ENCODE measurements at regions not wholly inside any gene's neighbourhood (a gene's known extent, or its start where the extent isn't known, plus 50 kb on each side); places are given as distances from the start of the nearest gene placed in this dataset.

GRCh38 chr3:139771331-139771730 is 93.6 kb upstream of the NMNAT3 start:
- no peaks in the 10 kb centered on the region for H3K9me3 Mint-ChIP-seq
- CTCF ChIA-PET, result no interaction called here
- no peaks in the 10 kb centered on the region for H3K4me1 Mint-ChIP-seq (ENCODE audit: low read depth)
- no peaks in the 10 kb centered on the region for H3K36me3 Mint-ChIP-seq (ENCODE audit: low read depth)
- H3K4me3 Mint-ChIP-seq, result no peak overlapping the region
- POLR2A ChIA-PET, result interaction anchor here (0.6 kb wide), 1 partner anchor 164 kb away, joined by 3 read pairs; no protein-coding TSS in a partner anchor
- H3K27me3 Mint-ChIP-seq, result peaks cover 3% of the 10 kb centered on the region
- ATAC-seq, result no peak
- intact Hi-C loops (cut with micrococcal nuclease), result no loop called here
- TF ChIP-seq CTCF (IDR thresholded peaks at IDR 0.05), result no peak
- no peak for DNase-seq
- no peak overlapping the region for H3K27ac Mint-ChIP-seq

GRCh38 chr3:139770577-139770976 is 92.8 kb upstream of the NMNAT3 start:
- intact Hi-C loops (cut with micrococcal nuclease), result no loop called here
- Mint-ChIP-seq H3K4me3 (no peak overlapping the region), H3K27ac (no peak overlapping the region), H3K4me1 (ENCODE audit: low read depth) (no peaks in the 10 kb centered on the region), H3K27me3 (peaks cover 3% of the 10 kb centered on the region), H3K9me3 (no peaks in the 10 kb centered on the region), H3K36me3 (ENCODE audit: low read depth) (no peaks in the 10 kb centered on the region)
- no peak for TF ChIP-seq CTCF (IDR thresholded peaks at IDR 0.05)
- no peak for DNase-seq
- ChIA-PET CTCF (no interaction called here), POLR2A (interaction anchor here (0.6 kb wide), 1 partner anchor 165 kb away, joined by 3 read pairs; no protein-coding TSS in a partner anchor)
- no peak for ATAC-seq

- Mint-ChIP-seq H3K9me3 (no peaks in the 10 kb centered on the region), H3K27ac (no peak overlapping the region), H3K36me3 (ENCODE audit: low read depth) (no peaks in the 10 kb centered on the region), H3K27me3 (peaks cover 3% of the 10 kb centered on the region), H3K4me3 (no peak overlapping the region), H3K4me1 (ENCODE audit: low read depth) (no peaks in the 10 kb centered on the region)
- no peak for DNase-seq
- no peak for ATAC-seq
- intact Hi-C loops (cut with micrococcal nuclease), result no loop called here
- TF ChIP-seq CTCF (IDR thresholded peaks at IDR 0.05), result no peak
- ChIA-PET POLR2A (no interaction called here), CTCF (no interaction called here)
Observed at GRCh38 chr3:139769796-139770195, 92.0 kb upstream of the NMNAT3 start.

- intact Hi-C loops (cut with micrococcal nuclease), result no loop called here
- H3K4me3 Mint-ChIP-seq, result no peak overlapping the region
- TF ChIP-seq CTCF (IDR thresholded peaks at IDR 0.05), result no peak
- H3K27ac Mint-ChIP-seq, result no peak overlapping the region
- CTCF ChIA-PET, result no interaction called here
- no peaks in the 10 kb centered on the region for H3K36me3 Mint-ChIP-seq (ENCODE audit: low read depth)
- no peaks in the 10 kb centered on the region for H3K9me3 Mint-ChIP-seq
- DNase-seq, result no peak
- no peaks in the 10 kb centered on the region for H3K27me3 Mint-ChIP-seq
- no peak for ATAC-seq
- POLR2A ChIA-PET, result no interaction called here
- peaks cover 8% of the 10 kb centered on the region for H3K4me1 Mint-ChIP-seq (ENCODE audit: low read depth)
Observed at GRCh38 chr3:139764936-139765335, 87.2 kb upstream of the NMNAT3 start.

GRCh38 chr3:139764069-139764905 is 86.5 kb upstream of the NMNAT3 start:
- DNase-seq, result peak; percentile 19
- ChIA-PET POLR2A (no interaction called here), CTCF (no interaction called here)
- H3K27me3 Mint-ChIP-seq, result no peaks in the 10 kb centered on the region
- H3K27ac Mint-ChIP-seq, result no peak overlapping the region
- H3K9me3 Mint-ChIP-seq, result no peaks in the 10 kb centered on the region
- no peaks in the 10 kb centered on the region for H3K36me3 Mint-ChIP-seq (ENCODE audit: low read depth)
- ATAC-seq, result peak; percentile 39
- intact Hi-C loops (cut with micrococcal nuclease), result no loop called here
- no peak overlapping the region for H3K4me3 Mint-ChIP-seq
- TF ChIP-seq CTCF (IDR thresholded peaks at IDR 0.05), result no peak
- peaks cover 8% of the 10 kb centered on the region for H3K4me1 Mint-ChIP-seq (ENCODE audit: low read depth)

All from activated CD8-positive, alpha-beta T cell treated with anti-CD3 and anti-CD28 coated beads for 36 hours (primary cell).